NCI-H345 treated with DMSO at 0.1 percent for 48 hours (cell line): ENCODE measurements at regions not wholly inside any gene's neighbourhood (a gene's known extent, or its start where the extent isn't known, plus 50 kb on each side); places are given as distances from the start of the nearest gene placed in this dataset.
"Not testable (repeated sequence)": the region's sequence is repeated elsewhere in the genome, so short reads cannot be mapped to it uniquely, and the experiment has no call there.

Experiments
- DNase-seq: peaks from one replicate; lab custom pipeline; 2025; ENCODE audit not compliant: unreplicated experiment; lab: John Stamatoyannopoulos, UW

- DNase-seq, result no peak
Measured at GRCh38 chr2:236912326-236913120, 173.2 kb upstream of the COPS8 start.

GRCh38 chr2:236915186-236915585 is 170.5 kb upstream of the COPS8 start:
- DNase-seq, result no peak

GRCh38 chr2:236915726-236916125 is 170.0 kb upstream of the COPS8 start:
- no peak for DNase-seq

GRCh38 chr2:236916181-236916580 is 169.5 kb upstream of the COPS8 start:
- DNase-seq, result no peak

- DNase-seq, result no peak
Measured at GRCh38 chr2:236916651-236917050, 169.0 kb upstream of the COPS8 start.

- DNase-seq, result no peak
Measured at GRCh38 chr2:236917164-236917563, 168.5 kb upstream of the COPS8 start.

GRCh38 chr2:236918545-236918944 is 167.1 kb upstream of the COPS8 start:
- no peak for DNase-seq

- DNase-seq, result no peak
Measured at GRCh38 chr2:236919209-236919608, 166.5 kb upstream of the COPS8 start.

- DNase-seq, result not testable (repeated sequence)
Measured at GRCh38 chr2:236919801-236920379, 165.8 kb upstream of the COPS8 start.

GRCh38 chr2:236922061-236922460 is 163.6 kb upstream of the COPS8 start:
- DNase-seq, result no peak

- no peak for DNase-seq
Measured at GRCh38 chr2:236928380-236929037, 157.2 kb upstream of the COPS8 start.

- DNase-seq, result no peak
Measured at GRCh38 chr2:236932831-236933361, 152.8 kb upstream of the COPS8 start.

GRCh38 chr2:236934166-236934565 is 151.5 kb upstream of the COPS8 start:
- DNase-seq, result no peak

- DNase-seq, result no peak
Measured at GRCh38 chr2:236934656-236935055, 151.0 kb upstream of the COPS8 start.

GRCh38 chr2:236935083-236935482 is 150.6 kb upstream of the COPS8 start:
- no peak for DNase-seq

GRCh38 chr2:236935631-236936445 is 149.9 kb upstream of the COPS8 start:
- DNase-seq, result no peak

- DNase-seq, result no peak
Measured at GRCh38 chr2:236936446-236936940, 149.2 kb upstream of the COPS8 start.

- no peak for DNase-seq
Measured at GRCh38 chr2:236938126-236938525, 147.6 kb upstream of the COPS8 start.

GRCh38 chr2:236939271-236939670 is 146.4 kb upstream of the COPS8 start:
- DNase-seq, result no peak

- no peak for DNase-seq
Measured at GRCh38 chr2:236939721-236940231, 145.9 kb upstream of the COPS8 start.

GRCh38 chr2:236940497-236940896 is 145.2 kb upstream of the COPS8 start:
- no peak for DNase-seq
